ENCODE measurements at regions not wholly inside any gene's neighbourhood (a gene's known extent, or its start where the extent isn't known, plus 50 kb on each side); places are given as distances from the start of the nearest gene placed in this dataset.

- CTCF ChIA-PET: no interaction called here
- no peak for ATAC-seq (ENCODE audit: low read depth)
These were observed 594.4 kb upstream of the VSTM2A start for GRCh38 chr7:53947732-53948131.

GRCh38 chr7:53965716-53966115 lies 576.5 kb upstream of the VSTM2A start:
- ATAC-seq (ENCODE audit: low read depth): no peak
- Mint-ChIP-seq H3K27ac (no peak overlapping the region), H3K4me1 (no peaks in the 10 kb centered on the region), H3K9me3 (peaks cover 11% of the 10 kb centered on the region), H3K27me3 (no peaks in the 10 kb centered on the region), H3K4me3 (no peak overlapping the region), H3K36me3 (ENCODE audit: low read depth) (no peaks in the 10 kb centered on the region)
- DNase-seq: no peak
- ChIA-PET POLR2A (no interaction called here), CTCF (no interaction called here)
- intact Hi-C loops (cut with micrococcal nuclease): no loop called here
- TF ChIP-seq, protein P1, sequence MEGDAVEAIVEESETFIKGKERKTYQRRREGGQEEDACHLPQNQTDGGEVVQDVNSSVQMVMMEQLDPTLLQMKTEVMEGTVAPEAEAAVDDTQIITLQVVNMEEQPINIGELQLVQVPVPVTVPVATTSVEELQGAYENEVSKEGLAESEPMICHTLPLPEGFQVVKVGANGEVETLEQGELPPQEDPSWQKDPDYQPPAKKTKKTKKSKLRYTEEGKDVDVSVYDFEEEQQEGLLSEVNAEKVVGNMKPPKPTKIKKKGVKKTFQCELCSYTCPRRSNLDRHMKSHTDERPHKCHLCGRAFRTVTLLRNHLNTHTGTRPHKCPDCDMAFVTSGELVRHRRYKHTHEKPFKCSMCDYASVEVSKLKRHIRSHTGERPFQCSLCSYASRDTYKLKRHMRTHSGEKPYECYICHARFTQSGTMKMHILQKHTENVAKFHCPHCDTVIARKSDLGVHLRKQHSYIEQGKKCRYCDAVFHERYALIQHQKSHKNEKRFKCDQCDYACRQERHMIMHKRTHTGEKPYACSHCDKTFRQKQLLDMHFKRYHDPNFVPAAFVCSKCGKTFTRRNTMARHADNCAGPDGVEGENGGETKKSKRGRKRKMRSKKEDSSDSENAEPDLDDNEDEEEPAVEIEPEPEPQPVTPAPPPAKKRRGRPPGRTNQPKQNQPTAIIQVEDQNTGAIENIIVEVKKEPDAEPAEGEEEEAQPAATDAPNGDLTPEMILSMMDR (IDR thresholded peaks at IDR 0.05): no peak

More at GRCh38 chr7:53947732-53948131, 594.4 kb upstream of the VSTM2A start:
- POLR2A ChIA-PET: no interaction called here
- no peak for DNase-seq
- intact Hi-C loops (cut with micrococcal nuclease): no loop called here
- H3K4me1 Mint-ChIP-seq: no peaks in the 10 kb centered on the region
- TF ChIP-seq, protein P1 (IDR thresholded peaks at IDR 0.05): no peak
- no peaks in the 10 kb centered on the region for H3K36me3 Mint-ChIP-seq (ENCODE audit: low read depth)
- H3K9me3 Mint-ChIP-seq: peaks cover 14% of the 10 kb centered on the region
- no peaks in the 10 kb centered on the region for H3K27me3 Mint-ChIP-seq
- no peak overlapping the region for H3K4me3 Mint-ChIP-seq
- no peak overlapping the region for H3K27ac Mint-ChIP-seq

GRCh38 chr7:53983480-53983879 lies 558.7 kb upstream of the VSTM2A start:
- Mint-ChIP-seq H3K9me3 (peaks cover 8% of the 10 kb centered on the region), H3K4me3 (no peak overlapping the region), H3K4me1 (no peaks in the 10 kb centered on the region), H3K27ac (no peak overlapping the region), H3K36me3 (ENCODE audit: low read depth) (no peaks in the 10 kb centered on the region), H3K27me3 (no peaks in the 10 kb centered on the region)
- DNase-seq (no peak), ATAC-seq (ENCODE audit: low read depth) (no peak)
- CTCF ChIA-PET: no interaction called here
- POLR2A ChIA-PET: no interaction called here
- TF ChIP-seq, protein P1 (IDR thresholded peaks at IDR 0.05): no peak
- intact Hi-C loops (cut with micrococcal nuclease): no loop called here

GRCh38 chr7:53984776-53985175 lies 557.4 kb upstream of the VSTM2A start:
- Mint-ChIP-seq H3K9me3 (peaks cover 8% of the 10 kb centered on the region), H3K36me3 (ENCODE audit: low read depth) (no peaks in the 10 kb centered on the region), H3K27ac (no peak overlapping the region), H3K27me3 (no peaks in the 10 kb centered on the region), H3K4me3 (no peak overlapping the region), H3K4me1 (no peaks in the 10 kb centered on the region)
- intact Hi-C loops (cut with micrococcal nuclease): no loop called here
- ATAC-seq (ENCODE audit: low read depth) (no peak), DNase-seq (no peak)
- POLR2A ChIA-PET: no interaction called here
- CTCF ChIA-PET: no interaction called here
- TF ChIP-seq, protein P1 (IDR thresholded peaks at IDR 0.05): no peak

DNA sequence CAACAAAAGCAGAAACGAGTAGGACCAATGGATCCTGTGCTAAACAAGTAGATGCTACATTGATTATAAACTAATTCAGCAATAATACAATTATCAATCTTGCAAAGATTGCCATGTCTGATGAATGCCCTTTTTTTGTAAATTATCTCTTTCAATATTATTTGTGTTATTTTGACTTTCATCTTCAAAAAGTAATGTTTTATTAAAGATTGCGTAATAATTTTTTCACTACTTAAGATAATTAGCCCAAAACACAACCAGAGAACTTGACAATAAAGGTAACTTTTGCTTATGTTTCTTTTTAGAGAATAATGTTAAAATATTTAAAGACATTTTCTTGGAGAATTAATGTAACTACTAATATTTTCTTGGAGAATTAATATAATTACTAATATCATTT lies 553.8 kb upstream of the VSTM2A start:
- ATAC-seq (ENCODE audit: low read depth): no peak

More for the DNA sequence above, 553.8 kb upstream of the VSTM2A start:
- CTCF ChIA-PET: no interaction called here
- H3K4me3 Mint-ChIP-seq: no peak overlapping the region
- intact Hi-C loops (cut with micrococcal nuclease): no loop called here
- no peak for DNase-seq
- H3K4me1 Mint-ChIP-seq: no peaks in the 10 kb centered on the region
- no peak overlapping the region for H3K27ac Mint-ChIP-seq
- H3K36me3 Mint-ChIP-seq (ENCODE audit: low read depth): no peaks in the 10 kb centered on the region
- TF ChIP-seq, protein P1 (IDR thresholded peaks at IDR 0.05): no peak
- no peaks in the 10 kb centered on the region for H3K27me3 Mint-ChIP-seq
- POLR2A ChIA-PET: no interaction called here
- peaks cover 9% of the 10 kb centered on the region for H3K9me3 Mint-ChIP-seq

Data from activated B cell treated with CpG ODN at 0.5 μM for 24 hours (primary cell).